ENCODE measurements at regions not wholly inside any gene's neighbourhood (a gene's known extent, or its start where the extent isn't known, plus 50 kb on each side); places are given as distances from the start of the nearest gene placed in this dataset.

- no peaks in the 10 kb centered on the region for H3K9me3 Mint-ChIP-seq
- DNase-seq, result no peak
- H3K4me3 Mint-ChIP-seq, result no peak overlapping the region
Measured at GRCh38 chr11:35875466-35875865, 68.4 kb upstream of the LDLRAD3 start.

GRCh38 chr11:35876786-35877185 lies 67.1 kb upstream of the LDLRAD3 start:
- no peak overlapping the region for H3K4me3 ChIP-seq (ENCODE audit: low read length)
- no peaks in the 10 kb centered on the region for H3K27me3 ChIP-seq (ENCODE audit: control insufficient read depth, insufficient read depth, low read length, poor library complexity, severe bottlenecking)
- Mint-ChIP-seq H3K4me1 (no peaks in the 10 kb centered on the region), H3K9me3 (no peaks in the 10 kb centered on the region), H3K27me3 (ENCODE audit: insufficient read depth) (no peaks in the 10 kb centered on the region), H3K4me3 (no peak overlapping the region), H3K36me3 (ENCODE audit: low read depth) (no peaks in the 10 kb centered on the region), H3K27ac (no peak overlapping the region)
- 92 to 97% methylated on average over 4 of the region's 4 CpGs for WGBS, 2 experiments (ENCODE audit: insufficient coverage in 1 of 2, insufficient read length in 1 of 2)
- H3K9ac ChIP-seq (ENCODE audit: extremely low read depth, low read length, poor library complexity, severe bottlenecking), result no peak overlapping the region
- no peak for TF ChIP-seq CTCF (conservative IDR thresholded peaks at IDR 0.05)
- H3K27ac ChIP-seq (ENCODE audit: low read depth, low read length), result no peak overlapping the region
- no peak for DNase-seq
- no peaks in the 10 kb centered on the region for H3K36me3 ChIP-seq (ENCODE audit: control insufficient read depth, insufficient read depth, low read length)
- H3K4me1 ChIP-seq (ENCODE audit: control insufficient read depth, insufficient read depth, low read length), result no peaks in the 10 kb centered on the region
- no peaks in the 10 kb centered on the region for H3K9me3 ChIP-seq (ENCODE audit: control insufficient read depth, low read length)

More at GRCh38 chr11:35875466-35875865, 68.4 kb upstream of the LDLRAD3 start:
- Histone ChIP-seq H3K9ac (ENCODE audit: extremely low read depth, low read length, poor library complexity, severe bottlenecking) (no peak overlapping the region), H3K27me3 (ENCODE audit: control insufficient read depth, insufficient read depth, low read length, poor library complexity, severe bottlenecking) (no peaks in the 10 kb centered on the region), H3K4me1 (ENCODE audit: control insufficient read depth, insufficient read depth, low read length) (no peaks in the 10 kb centered on the region), H3K9me3 (ENCODE audit: control insufficient read depth, low read length) (no peaks in the 10 kb centered on the region), H3K27ac (ENCODE audit: low read depth, low read length) (no peak overlapping the region), H3K4me3 (ENCODE audit: low read length) (no peak overlapping the region), H3K36me3 (ENCODE audit: control insufficient read depth, insufficient read depth, low read length) (no peaks in the 10 kb centered on the region)
- no peaks in the 10 kb centered on the region for H3K4me1 Mint-ChIP-seq
- 91% methylated on average over 3 of the region's 3 CpGs; no CpG with 5 or more reads in 1 of the 2 experiments for WGBS, 2 experiments (ENCODE audit: insufficient coverage in 1 of 2, insufficient read length in 1 of 2)
- TF ChIP-seq CTCF (conservative IDR thresholded peaks at IDR 0.05), result no peak
- H3K36me3 Mint-ChIP-seq (ENCODE audit: low read depth), result no peaks in the 10 kb centered on the region
- no peaks in the 10 kb centered on the region for H3K27me3 Mint-ChIP-seq (ENCODE audit: insufficient read depth)
- H3K27ac Mint-ChIP-seq, result no peak overlapping the region

- Mint-ChIP-seq H3K4me1 (no peaks in the 10 kb centered on the region), H3K4me3 (no peak overlapping the region), H3K36me3 (ENCODE audit: low read depth) (no peaks in the 10 kb centered on the region), H3K27ac (no peak overlapping the region), H3K27me3 (ENCODE audit: insufficient read depth) (no peaks in the 10 kb centered on the region), H3K9me3 (no peaks in the 10 kb centered on the region)
- no peak overlapping the region for H3K4me3 ChIP-seq (ENCODE audit: low read length)
- no peak for DNase-seq
- no peak overlapping the region for H3K9ac ChIP-seq (ENCODE audit: extremely low read depth, low read length, poor library complexity, severe bottlenecking)
- H3K9me3 ChIP-seq (ENCODE audit: control insufficient read depth, low read length), result no peaks in the 10 kb centered on the region
- 80 to 89% methylated on average over 2 to 3 of the region's 3 CpGs for WGBS, 2 experiments (ENCODE audit: insufficient coverage in 1 of 2, insufficient read length in 1 of 2)
- no peaks in the 10 kb centered on the region for H3K4me1 ChIP-seq (ENCODE audit: control insufficient read depth, insufficient read depth, low read length)
- H3K36me3 ChIP-seq (ENCODE audit: control insufficient read depth, insufficient read depth, low read length), result no peaks in the 10 kb centered on the region
- H3K27me3 ChIP-seq (ENCODE audit: control insufficient read depth, insufficient read depth, low read length, poor library complexity, severe bottlenecking), result no peaks in the 10 kb centered on the region
- no peak for TF ChIP-seq CTCF (conservative IDR thresholded peaks at IDR 0.05)
- H3K27ac ChIP-seq (ENCODE audit: low read depth, low read length), result no peak overlapping the region
Measured at GRCh38 chr11:35878741-35879140, 65.1 kb upstream of the LDLRAD3 start.

All from endodermal cell (in vitro differentiated cells).